Kidney (tissue), 13 donors: ENCODE measurements at regions not wholly inside any gene's neighbourhood (a gene's known extent, or its start where the extent isn't known, plus 50 kb on each side); places are given as distances from the start of the nearest gene placed in this dataset.

Source experiments
- DNase-seq, 5 donors: peaks; one replicate each; pipeline ENCODE4 v3.0.0-alpha.2; 2013 to 2020
- FAIRE-seq: peaks from 2 replicates; lab custom pipeline; 2012; peaks lifted over from hg19 to GRCh38; lab: Jason Lieb, UNC
- H3K27ac ChIP-seq, 2 donors: one replicate each; pipeline ENCODE4 v1.7.0; 2013; ENCODE audit warnings: low read depth in 2 of 2, low read length in 2 of 2, inconsistent platforms in 1 of 2
- H3K27me3 ChIP-seq: one replicate; pipeline ENCODE4 v1.7.1; 2013; ENCODE audit warnings: low read length, inconsistent platforms; ENCODE audit not compliant: control insufficient read depth, insufficient read depth
- H3K36me3 ChIP-seq, 3 donors: one replicate each; pipeline versions ENCODE4 v1.7.0 to v1.7.1; 2013; ENCODE audit warnings: low read length in 3 of 3, control low read depth in 1 of 3, inconsistent platforms in 1 of 3; ENCODE audit not compliant: insufficient read depth in 3 of 3, control insufficient read depth in 2 of 3
- H3K4me1 ChIP-seq, 3 donors: one replicate each; pipeline versions ENCODE4 v1.7.0 to v1.7.1; 2013; ENCODE audit warnings: low read length in 3 of 3, inconsistent platforms in 1 of 3, low read depth in 1 of 3; ENCODE audit not compliant: control insufficient read depth in 2 of 3, insufficient read depth in 2 of 3
- H3K4me3 ChIP-seq, 3 donors: one replicate each; pipeline versions ENCODE4 v1.7.0 to v1.8.1; 2013; ENCODE audit warnings: low read length in 3 of 3, control low read depth in 1 of 3, inconsistent platforms in 1 of 3
- H3K9ac ChIP-seq, 3 donors: one replicate each; pipeline versions ENCODE4 v1.7.0 to v1.7.1; 2013; ENCODE audit warnings: low read length in 3 of 3, control low read depth in 1 of 3, inconsistent platforms in 1 of 3
- H3K9me3 ChIP-seq, 3 donors: one replicate each; pipeline versions ENCODE4 v1.7.0 to v1.7.1; 2013; ENCODE audit warnings: low read length in 3 of 3, control low read depth in 1 of 3, inconsistent platforms in 1 of 3; ENCODE audit not compliant: control insufficient read depth in 2 of 3, insufficient read depth in 1 of 3
- CTCF ChIP-seq: IDR thresholded peaks from 3 replicates; pipeline ENCODE4 v1.5.1; 2012; ENCODE audit warnings: mild to moderate bottlenecking, moderate library complexity, borderline replicate concordance; ENCODE audit not compliant: insufficient read depth; ENCODE audit errors: extremely low read depth
- intact Hi-C: fragments of 100-400 bp; cut with DNase I; formaldehyde crosslinking; loops from one replicate; pipeline ENCODE4 v1.11.1; 2022
- donor health status: control.
- donor health status: control.
- donor health status: control.
- donor health status: control.
- donor health status: control.
- donor health status: DM: yes; HTN: yes; CAD: no.
- donor health status: Normal renal cell carcinoma (clear cell type).

- intact Hi-C loops: no loop called here
- H3K27me3 ChIP-seq: no peaks in the 10 kb centered on the region
- no peak overlapping the region for H3K9ac ChIP-seq
- peak; percentile 13 for TF ChIP-seq CTCF
- H3K4me3 ChIP-seq: no peak overlapping the region
- FAIRE-seq: no peak
- H3K27ac ChIP-seq: no peak overlapping the region
- no peak for DNase-seq
- H3K9me3 ChIP-seq: no peaks in the 10 kb centered on the region
- no peaks in the 10 kb centered on the region for H3K36me3 ChIP-seq
- no peaks in the 10 kb centered on the region for H3K4me1 ChIP-seq
These were observed 201.3 kb upstream of the EXOC2 start for GRCh38 chr6:894274-894673.

GRCh38 chr6:890995-891394 lies 198.1 kb upstream of the EXOC2 start:
- Histone ChIP-seq H3K4me3 (no peak overlapping the region), H3K9ac (no peak overlapping the region), H3K4me1 (no peaks in the 10 kb centered on the region), H3K27me3 (no peaks in the 10 kb centered on the region), H3K36me3 (no peaks in the 10 kb centered on the region), H3K27ac (no peak overlapping the region), H3K9me3 (no peaks in the 10 kb centered on the region)
- TF ChIP-seq CTCF: no peak
- intact Hi-C loops: no loop called here
- DNase-seq: no peak
- FAIRE-seq: no peak

GRCh38 chr6:890201-890600 lies 197.3 kb upstream of the EXOC2 start:
- no peak overlapping the region for H3K9ac ChIP-seq
- FAIRE-seq: no peak

More at GRCh38 chr6:890201-890600, 197.3 kb upstream of the EXOC2 start:
- Histone ChIP-seq H3K27me3 (no peaks in the 10 kb centered on the region), H3K4me3 (no peak overlapping the region), H3K36me3 (no peaks in the 10 kb centered on the region), H3K9me3 (no peaks in the 10 kb centered on the region), H3K4me1 (no peaks in the 10 kb centered on the region), H3K27ac (no peak overlapping the region)
- no peak for TF ChIP-seq CTCF
- intact Hi-C loops: no loop called here
- DNase-seq: no peak
